HG03378 (cell line): ENCODE measurements at regions not wholly inside any gene's neighbourhood (a gene's known extent, or its start where the extent isn't known, plus 50 kb on each side); places are given as distances from the start of the nearest gene placed in this dataset.

Experiments used
- ATAC-seq: cut with Tn5 transposase; IDR thresholded peaks from one replicate; pipeline ENCODE4 v1.9.1; 2021; ENCODE audit warnings: mild to moderate bottlenecking, moderate library complexity; ENCODE audit not compliant: unreplicated experiment

- no peak for ATAC-seq
Measured at GRCh38 chr3:72594615-72595215, 253.5 kb downstream of the SHQ1 start.

DNA sequence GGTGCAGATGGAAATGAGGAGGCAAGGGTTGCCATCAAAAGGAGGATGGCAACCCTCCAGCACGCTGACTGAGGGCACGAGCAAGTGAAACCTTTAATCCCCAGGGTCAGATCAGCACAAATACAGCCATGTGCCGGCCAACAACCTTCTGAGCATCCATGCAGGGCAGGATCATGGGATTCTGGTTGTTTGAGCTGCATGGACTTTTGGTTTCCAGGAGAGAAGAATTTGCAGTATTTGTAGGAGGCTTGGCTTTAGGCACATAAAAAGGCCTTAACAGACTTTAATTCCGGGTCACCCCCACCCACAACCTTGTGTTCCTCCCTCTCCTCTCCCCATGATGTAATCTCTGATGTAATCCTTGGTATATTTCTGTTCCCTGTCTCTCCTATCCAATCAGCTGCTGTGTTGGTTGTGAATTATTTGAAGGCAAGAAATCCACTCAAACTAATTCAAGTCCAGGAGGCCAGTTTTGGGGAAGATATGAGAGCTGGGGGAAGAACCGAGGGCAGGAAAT is 254.3 kb downstream of the SHQ1 start:
- ATAC-seq: no peak

DNA sequence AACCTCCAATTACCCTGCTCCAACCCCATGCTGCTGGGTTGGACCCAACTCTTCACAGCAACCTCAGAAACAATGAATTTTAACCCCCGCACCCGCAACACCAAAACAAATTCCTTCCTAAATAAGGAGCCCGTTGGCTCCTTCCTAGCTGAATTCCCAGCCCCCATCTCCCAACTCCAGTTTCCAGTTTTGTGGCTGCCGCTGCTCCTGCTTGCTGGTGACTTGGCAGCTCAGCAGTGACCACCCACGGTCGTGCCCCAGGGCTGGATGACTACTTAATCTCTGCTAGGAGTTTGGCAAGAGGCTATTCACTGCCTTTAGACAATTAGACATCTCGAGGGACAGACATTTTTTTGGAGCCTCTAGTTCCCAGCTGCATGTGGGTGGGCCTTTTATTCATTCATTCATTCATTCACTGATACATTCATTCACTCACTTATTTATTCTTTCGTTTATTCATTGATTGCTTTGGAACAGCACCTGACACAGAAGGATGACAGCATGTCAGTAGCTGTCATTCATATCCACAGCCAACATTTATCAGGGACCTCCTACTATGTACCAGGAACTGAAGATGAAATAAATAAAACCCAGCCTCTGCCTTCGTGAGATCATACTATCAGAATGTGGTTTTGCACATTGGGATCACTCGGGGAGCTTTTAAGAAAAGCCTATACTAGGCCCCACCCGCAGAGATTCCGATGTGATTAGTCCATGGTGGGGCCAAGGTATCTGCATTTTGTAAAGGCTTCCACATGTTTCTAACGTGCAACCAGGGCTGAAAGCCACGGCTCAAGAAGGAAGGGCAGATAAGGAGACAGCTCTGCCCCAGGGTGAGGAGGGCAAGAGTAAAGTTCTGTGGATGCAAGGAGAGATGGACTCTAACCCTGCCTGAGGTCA is 256.5 kb downstream of the SHQ1 start:
- ATAC-seq: no peak

- ATAC-seq: no peak
Measured at GRCh38 chr3:72590732-72591221, 257.5 kb downstream of the SHQ1 start.

DNA sequence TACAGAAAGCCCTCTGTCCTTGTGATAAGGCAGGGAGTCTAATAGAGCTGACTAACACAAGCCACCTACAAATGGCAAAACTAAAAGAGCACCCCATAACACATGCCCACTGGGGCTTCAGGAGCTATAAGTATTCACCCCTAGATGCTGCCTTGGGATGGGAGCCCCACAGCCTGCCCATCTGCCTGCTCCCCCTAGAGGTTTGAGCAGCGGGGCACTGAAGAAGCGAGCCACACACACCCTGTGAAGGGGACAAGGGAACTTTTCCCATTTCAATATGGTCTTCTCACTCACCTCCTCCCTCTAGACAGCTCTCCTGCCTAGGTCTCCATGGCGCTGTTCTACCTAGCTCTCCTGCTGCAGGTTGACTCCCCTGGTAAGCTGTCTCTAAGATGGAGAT is 261.0 kb downstream of the SHQ1 start:
- no peak for ATAC-seq

DNA sequence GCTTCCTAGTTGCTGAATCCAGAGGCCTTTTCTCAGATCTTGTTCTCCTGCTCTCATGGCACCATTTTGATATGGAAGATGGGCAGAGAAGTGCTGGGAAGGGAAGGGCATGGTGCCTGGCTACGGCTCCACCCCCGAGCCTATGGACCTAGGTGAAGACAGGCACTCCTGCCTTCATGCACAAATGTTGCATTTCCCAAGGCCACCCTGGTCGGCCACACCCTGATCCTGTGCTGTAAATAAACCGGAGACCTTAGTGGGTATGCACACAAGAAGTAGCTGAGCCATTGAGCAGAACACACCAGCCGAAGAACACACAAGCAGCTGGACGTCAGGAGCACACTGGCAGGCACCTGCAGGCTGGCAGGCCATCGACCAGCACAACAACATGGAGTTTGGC is 261.6 kb downstream of the SHQ1 start:
- no peak for ATAC-seq

GRCh38 chr3:72585966-72586365 is 262.3 kb downstream of the SHQ1 start:
- ATAC-seq: no peak

- ATAC-seq: no peak
Measured at GRCh38 chr3:72584262-72584661, 264.0 kb downstream of the SHQ1 start.

GRCh38 chr3:72582963-72583362 is 265.3 kb downstream of the SHQ1 start:
- ATAC-seq: no peak

DNA sequence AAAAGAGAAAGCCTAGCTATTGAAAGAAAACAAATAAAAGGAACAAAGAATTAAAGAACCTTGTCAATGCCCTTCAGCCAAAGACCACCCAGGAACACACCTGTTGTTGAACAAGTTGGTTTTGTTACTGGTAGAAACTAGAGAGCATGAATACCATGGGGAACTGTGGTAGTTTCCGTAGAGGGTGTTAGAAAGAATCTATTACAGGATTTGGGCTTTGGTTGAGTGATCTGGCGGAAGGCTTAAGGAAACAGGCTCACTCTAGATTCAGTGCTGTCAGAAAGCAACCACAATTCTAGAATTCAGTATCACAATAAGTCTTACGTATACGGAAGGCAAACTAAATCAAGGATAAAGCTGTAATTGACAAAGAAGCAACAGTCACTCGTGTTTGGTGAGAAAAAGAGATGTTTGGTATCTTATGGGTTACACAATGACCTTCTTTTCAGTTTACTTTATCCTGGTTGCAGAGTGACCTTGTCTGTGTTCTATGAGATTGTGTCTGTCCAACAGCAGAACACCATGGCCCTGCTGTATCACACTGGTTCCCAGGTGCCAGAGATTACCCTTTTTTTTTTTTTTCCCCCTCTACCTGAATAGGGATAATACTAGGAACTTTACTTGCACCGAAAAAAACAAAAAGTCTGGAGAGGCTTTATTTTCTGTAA is 265.9 kb downstream of the SHQ1 start:
- ATAC-seq: peak; percentile 98

DNA sequence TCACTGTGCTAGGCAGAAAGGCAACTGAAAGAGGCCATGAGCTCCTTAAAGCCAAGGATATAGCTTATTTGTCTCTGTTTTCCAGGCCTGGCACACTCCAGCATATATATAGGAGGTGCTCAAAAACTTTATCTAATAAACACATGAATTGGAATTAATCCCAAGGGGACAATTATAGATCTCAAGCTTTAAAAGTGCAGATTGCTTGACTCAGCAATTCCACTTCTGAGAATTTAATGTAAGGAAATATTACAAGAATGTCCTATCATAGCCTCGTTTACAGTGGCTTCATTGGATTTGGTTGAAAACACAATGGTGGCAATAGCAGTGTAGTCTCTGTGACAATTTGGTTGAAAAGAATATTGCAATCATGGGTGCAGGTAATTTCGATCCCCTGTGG is 267.3 kb downstream of the SHQ1 start:
- ATAC-seq: no peak

GRCh38 chr3:72580246-72580756 is 267.9 kb downstream of the SHQ1 start:
- no peak for ATAC-seq

- ATAC-seq: no peak
Measured at GRCh38 chr3:72579581-72580245, 268.5 kb downstream of the SHQ1 start.

- ATAC-seq: no peak
Measured at GRCh38 chr3:72579191-72579580, 269.1 kb downstream of the SHQ1 start.

DNA sequence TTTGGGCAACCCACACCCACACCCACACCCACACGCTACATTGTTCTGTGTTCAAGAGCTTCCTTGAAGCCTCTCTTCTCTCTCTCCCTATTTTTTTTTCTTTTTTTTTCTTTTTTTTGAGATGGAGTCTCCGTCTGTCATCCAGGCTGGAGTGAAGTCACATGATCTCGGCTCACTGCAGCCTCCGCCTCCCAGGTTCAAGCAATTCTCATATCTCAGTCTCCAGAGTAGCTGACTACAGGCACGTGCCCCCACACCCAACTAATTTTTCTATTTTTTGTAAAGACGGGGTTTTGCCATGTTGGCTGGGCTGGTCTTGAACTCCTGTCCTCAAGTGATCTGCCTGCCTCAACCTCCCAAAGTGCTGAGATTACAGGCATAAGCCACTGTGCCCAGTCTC is 271.1 kb downstream of the SHQ1 start:
- ATAC-seq: no peak

GRCh38 chr3:72576563-72576962 is 271.7 kb downstream of the SHQ1 start:
- no peak for ATAC-seq

- no peak for ATAC-seq
Measured at GRCh38 chr3:72574144-72574543, 274.1 kb downstream of the SHQ1 start.

GRCh38 chr3:72573051-72573450 is 275.2 kb downstream of the SHQ1 start:
- no peak for ATAC-seq

- ATAC-seq: no peak
Measured at GRCh38 chr3:72572489-72573007, 275.7 kb downstream of the SHQ1 start.

- ATAC-seq: no peak
Measured at GRCh38 chr3:72571638-72572114, 276.6 kb downstream of the SHQ1 start.
